Endothelial cell (in vitro differentiated cells): ENCODE measurements at regions not wholly inside any gene's neighbourhood (a gene's known extent, or its start where the extent isn't known, plus 50 kb on each side); places are given as distances from the start of the nearest gene placed in this dataset.

ENCODE experiments used
- DNase-seq: peaks from one replicate; pipeline ENCODE4 v3.0.0; 2021; ENCODE audit warnings: low spot score
- H3K27ac Mint-ChIP-seq: one replicate; pipeline ENCODE4 v1.8.0; 2021; ENCODE audit warnings: mixed read lengths, inconsistent platforms; ENCODE audit not compliant: unreplicated experiment
- H3K27me3 Mint-ChIP-seq: one replicate; pipeline ENCODE4 v1.8.0; 2021; ENCODE audit warnings: mild to moderate bottlenecking, moderate library complexity, mixed read lengths, inconsistent platforms; ENCODE audit not compliant: unreplicated experiment
- H3K36me3 Mint-ChIP-seq: one replicate; pipeline ENCODE4 v1.8.0; 2021; ENCODE audit warnings: mild to moderate bottlenecking, low read depth, mixed read lengths, inconsistent platforms; ENCODE audit not compliant: unreplicated experiment
- H3K4me1 Mint-ChIP-seq: one replicate; pipeline ENCODE4 v1.8.0; 2021; ENCODE audit warnings: mild to moderate bottlenecking, mixed read lengths, inconsistent platforms; ENCODE audit not compliant: unreplicated experiment
- H3K4me3 Mint-ChIP-seq: one replicate; pipeline ENCODE4 v1.8.0; 2021; ENCODE audit warnings: mild to moderate bottlenecking, mixed read lengths, inconsistent platforms; ENCODE audit not compliant: unreplicated experiment
- H3K9me3 Mint-ChIP-seq: one replicate; pipeline ENCODE4 v1.8.0; 2021; ENCODE audit warnings: mixed read lengths, inconsistent platforms; ENCODE audit not compliant: unreplicated experiment
- TF ChIP-seq, protein P1 (sequence below): fragments of 200-600 bp; sonication (generic); IDR thresholded peaks from one replicate; pipeline ENCODE4 v1.5.0; 2021; ENCODE audit warnings: antibody characterized with exemption; ENCODE audit not compliant: unreplicated experiment

DNA sequence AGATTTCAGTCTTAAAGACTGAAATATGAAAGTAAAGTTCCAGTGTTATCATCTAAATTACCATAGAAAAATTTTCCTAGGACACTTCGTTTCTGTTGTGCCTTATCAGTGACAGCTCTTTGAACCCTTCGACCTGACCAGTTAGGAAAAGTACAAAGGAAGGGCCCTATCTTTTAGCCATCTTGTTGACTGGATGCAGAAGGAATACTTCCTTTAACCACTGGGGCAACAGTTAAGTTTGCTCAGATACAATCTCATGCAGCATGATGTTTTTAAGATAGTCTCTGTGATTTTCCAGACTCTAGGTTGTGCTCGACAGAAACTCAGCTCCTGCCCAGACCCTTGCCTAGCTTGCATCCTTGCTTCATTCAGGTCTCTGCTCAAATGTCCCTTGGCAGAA, 210.5 kb upstream of the RPS6KA3 start:
- no peaks in the 10 kb centered on the region for H3K4me1 Mint-ChIP-seq
- no peaks in the 10 kb centered on the region for H3K9me3 Mint-ChIP-seq

DNA sequence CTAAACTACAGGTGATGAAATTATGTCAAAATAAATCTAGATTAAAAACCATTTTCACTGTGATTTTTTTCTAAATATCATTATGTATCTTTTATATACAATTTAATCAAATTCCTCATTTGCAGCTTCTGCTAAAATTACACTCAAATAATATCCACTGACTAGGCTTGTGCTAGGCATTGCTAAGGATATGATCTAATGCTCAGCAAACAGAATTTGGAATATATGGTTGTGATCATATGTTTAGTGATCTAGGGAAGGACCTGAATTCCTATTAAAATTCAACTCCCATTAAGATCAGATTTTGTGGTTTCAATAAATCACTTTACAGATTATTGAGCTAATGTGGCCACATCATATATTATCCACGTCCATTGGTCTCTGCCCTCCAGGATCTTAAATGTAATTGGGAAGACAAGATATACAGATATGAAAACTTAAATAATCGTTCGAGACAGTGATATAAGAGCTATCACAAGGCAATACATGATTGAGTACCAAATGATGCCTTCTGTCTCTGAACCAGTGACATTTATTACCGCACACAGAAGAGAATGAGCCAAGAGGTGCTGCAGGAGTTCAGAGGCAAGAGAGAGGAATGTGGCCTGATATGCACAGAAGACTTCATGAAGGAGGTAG, 206.0 kb upstream of the RPS6KA3 start:
- Mint-ChIP-seq H3K27me3 (no peaks in the 10 kb centered on the region), H3K4me1 (no peaks in the 10 kb centered on the region), H3K27ac (no peak overlapping the region), H3K36me3 (no peaks in the 10 kb centered on the region), H3K4me3 (no peak overlapping the region), H3K9me3 (no peaks in the 10 kb centered on the region)
- DNase-seq = no peak
- TF ChIP-seq, protein P1, sequence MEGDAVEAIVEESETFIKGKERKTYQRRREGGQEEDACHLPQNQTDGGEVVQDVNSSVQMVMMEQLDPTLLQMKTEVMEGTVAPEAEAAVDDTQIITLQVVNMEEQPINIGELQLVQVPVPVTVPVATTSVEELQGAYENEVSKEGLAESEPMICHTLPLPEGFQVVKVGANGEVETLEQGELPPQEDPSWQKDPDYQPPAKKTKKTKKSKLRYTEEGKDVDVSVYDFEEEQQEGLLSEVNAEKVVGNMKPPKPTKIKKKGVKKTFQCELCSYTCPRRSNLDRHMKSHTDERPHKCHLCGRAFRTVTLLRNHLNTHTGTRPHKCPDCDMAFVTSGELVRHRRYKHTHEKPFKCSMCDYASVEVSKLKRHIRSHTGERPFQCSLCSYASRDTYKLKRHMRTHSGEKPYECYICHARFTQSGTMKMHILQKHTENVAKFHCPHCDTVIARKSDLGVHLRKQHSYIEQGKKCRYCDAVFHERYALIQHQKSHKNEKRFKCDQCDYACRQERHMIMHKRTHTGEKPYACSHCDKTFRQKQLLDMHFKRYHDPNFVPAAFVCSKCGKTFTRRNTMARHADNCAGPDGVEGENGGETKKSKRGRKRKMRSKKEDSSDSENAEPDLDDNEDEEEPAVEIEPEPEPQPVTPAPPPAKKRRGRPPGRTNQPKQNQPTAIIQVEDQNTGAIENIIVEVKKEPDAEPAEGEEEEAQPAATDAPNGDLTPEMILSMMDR = no peak

More for the DNA sequence above, 210.5 kb upstream of the RPS6KA3 start:
- Mint-ChIP-seq H3K27me3 (no peaks in the 10 kb centered on the region), H3K36me3 (no peaks in the 10 kb centered on the region), H3K27ac (no peak overlapping the region), H3K4me3 (no peak overlapping the region)
- TF ChIP-seq, protein P1 = no peak
- DNase-seq = no peak

DNA sequence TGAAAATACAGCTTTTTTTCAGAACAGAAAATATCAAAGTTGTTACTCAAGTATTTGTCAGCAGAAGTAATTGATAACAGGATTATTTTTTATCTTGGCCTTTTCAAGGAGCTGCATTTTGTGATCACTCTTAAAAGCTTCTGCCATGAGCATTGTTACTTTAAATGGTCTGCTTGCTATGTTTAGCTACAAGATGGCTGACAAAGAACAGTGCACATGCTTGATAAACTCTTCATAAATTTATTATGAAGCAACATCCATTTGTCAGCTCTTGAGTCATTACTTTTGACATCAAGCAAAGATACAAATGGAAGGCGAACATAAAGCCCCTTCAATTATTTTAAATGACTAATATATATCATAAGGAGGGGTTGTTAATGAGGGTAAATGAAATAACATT, 205.4 kb upstream of the RPS6KA3 start:
- TF ChIP-seq, protein P1 = no peak
- H3K36me3 Mint-ChIP-seq = no peaks in the 10 kb centered on the region
- no peak overlapping the region for H3K4me3 Mint-ChIP-seq
- H3K27ac Mint-ChIP-seq = no peak overlapping the region
- H3K4me1 Mint-ChIP-seq = no peaks in the 10 kb centered on the region
- no peaks in the 10 kb centered on the region for H3K9me3 Mint-ChIP-seq
- no peak for DNase-seq
- no peaks in the 10 kb centered on the region for H3K27me3 Mint-ChIP-seq

DNA sequence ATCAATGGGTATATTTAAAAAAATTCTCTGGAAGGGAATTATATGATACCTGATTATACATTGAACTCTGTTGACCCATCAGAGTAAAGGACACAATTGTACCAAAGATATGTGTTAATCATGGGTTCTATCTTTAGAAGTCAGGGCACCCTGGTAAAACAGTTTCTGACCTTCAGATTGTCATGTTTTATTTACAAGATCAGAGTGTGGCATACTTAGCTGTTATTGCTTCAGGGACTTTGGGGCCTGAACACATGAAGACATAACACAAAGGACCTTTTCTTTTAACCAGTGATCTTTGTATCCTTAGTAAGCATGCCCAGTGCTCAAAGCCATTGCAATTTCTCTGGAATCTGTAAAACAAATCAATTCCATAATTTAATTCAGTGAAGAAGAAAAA, 204.8 kb upstream of the RPS6KA3 start:
- TF ChIP-seq, protein P1 = no peak
- DNase-seq = no peak
- H3K27ac Mint-ChIP-seq = no peak overlapping the region
- no peaks in the 10 kb centered on the region for H3K9me3 Mint-ChIP-seq
- H3K36me3 Mint-ChIP-seq = no peaks in the 10 kb centered on the region
- H3K4me3 Mint-ChIP-seq = no peak overlapping the region
- H3K4me1 Mint-ChIP-seq = no peaks in the 10 kb centered on the region
- no peaks in the 10 kb centered on the region for H3K27me3 Mint-ChIP-seq

DNA sequence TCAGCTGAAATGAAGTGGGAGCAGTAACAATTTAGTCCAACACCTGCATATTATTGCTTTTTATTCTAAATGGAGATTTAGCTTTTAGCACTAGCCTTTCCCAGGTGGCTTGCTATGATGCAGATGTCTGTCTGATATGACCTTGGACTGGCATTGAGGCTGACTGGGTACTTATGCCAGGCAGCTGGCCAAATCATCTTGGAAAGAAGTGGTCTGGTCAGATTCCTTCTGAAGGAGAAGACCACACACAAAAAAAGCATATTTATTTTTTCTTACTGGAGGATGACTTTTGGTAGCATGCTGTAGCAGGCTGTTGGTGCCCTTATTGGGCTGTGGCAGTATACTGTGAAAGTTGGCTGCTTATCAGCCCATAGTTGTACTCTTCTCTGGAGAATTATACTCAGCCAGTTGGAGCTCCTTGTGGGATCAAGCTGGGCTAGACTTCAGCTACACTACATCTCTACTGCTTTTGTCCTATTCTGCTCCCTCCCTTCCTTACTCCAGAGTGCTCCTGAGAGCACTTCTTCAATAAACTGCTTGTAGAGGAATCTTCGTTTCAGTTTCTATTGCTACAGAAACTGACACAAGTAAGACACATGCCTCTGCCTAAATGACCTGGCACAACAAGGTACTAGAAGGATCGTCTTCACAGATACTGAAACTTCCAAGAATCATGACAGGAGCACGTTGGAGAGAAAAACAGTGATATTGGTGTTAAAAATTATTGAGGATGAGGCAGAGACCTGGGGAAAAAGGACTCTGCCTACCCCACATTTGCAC, 196.8 kb upstream of the RPS6KA3 start:
- Mint-ChIP-seq H3K27ac (no peak overlapping the region), H3K36me3 (no peaks in the 10 kb centered on the region), H3K4me3 (no peak overlapping the region), H3K27me3 (no peaks in the 10 kb centered on the region), H3K4me1 (no peaks in the 10 kb centered on the region), H3K9me3 (no peaks in the 10 kb centered on the region)
- DNase-seq = no peak
- TF ChIP-seq, protein P1 = no peak
